Parathyroid adenoma (tissue), 2 donors: ENCODE measurements at regions not wholly inside any gene's neighbourhood (a gene's known extent, or its start where the extent isn't known, plus 50 kb on each side); places are given as distances from the start of the nearest gene placed in this dataset.
"Not testable (repeated sequence)": the region's sequence is repeated elsewhere in the genome, so short reads cannot be mapped to it uniquely, and the experiment has no call there.

Experiments
- H2AFZ ChIP-seq: fragments of 300-600 bp; sonication (generic); one replicate; pipeline ENCODE4 v1.7.0; 2017; ENCODE audit warnings: antibody characterized with exemption, mild to moderate bottlenecking
- H3K27ac ChIP-seq: fragments of 300-600 bp; sonication (generic); one replicate; pipeline ENCODE4 v1.7.0; 2017
- H3K27me3 ChIP-seq: fragments of 300-600 bp; sonication (generic); one replicate; pipeline ENCODE4 v1.7.0; 2017; ENCODE audit warnings: low read length; ENCODE audit not compliant: control insufficient read depth, insufficient read depth
- H3K36me3 ChIP-seq: fragments of 300-600 bp; sonication (generic); one replicate; pipeline ENCODE4 v1.7.0; 2017; ENCODE audit warnings: low read length; ENCODE audit not compliant: control insufficient read depth, insufficient read depth
- H3K4me1 ChIP-seq: fragments of 300-600 bp; sonication (generic); one replicate; pipeline ENCODE4 v1.7.0; 2017; ENCODE audit warnings: control low read depth
- H3K4me2 ChIP-seq: fragments of 300-600 bp; sonication (generic); one replicate; pipeline ENCODE4 v1.7.0; 2017; ENCODE audit warnings: low read length
- H3K4me3 ChIP-seq: fragments of 300-600 bp; sonication (generic); one replicate; pipeline ENCODE4 v1.7.0; 2017; ENCODE audit warnings: low read depth, low read length
- H3K79me2 ChIP-seq: fragments of 300-600 bp; sonication (generic); one replicate; pipeline ENCODE4 v1.7.0; 2017; ENCODE audit warnings: control low read depth
- H3K9ac ChIP-seq: fragments of 300-600 bp; sonication (generic); one replicate; pipeline ENCODE4 v1.7.0; 2017; ENCODE audit warnings: mild to moderate bottlenecking
- H3K9me3 ChIP-seq: fragments of 300-600 bp; sonication (generic); one replicate; pipeline ENCODE4 v1.7.0; 2017; ENCODE audit warnings: low read length; ENCODE audit not compliant: control insufficient read depth
- CTCF ChIP-seq: fragments of 300-600 bp; sonication (generic); IDR thresholded peaks from one replicate; pipeline ENCODE4 v1.7.0; 2017; ENCODE audit warnings: antibody characterized with exemption, mild to moderate bottlenecking
- donor health status: primary hyperparathyroidism.

DNA sequence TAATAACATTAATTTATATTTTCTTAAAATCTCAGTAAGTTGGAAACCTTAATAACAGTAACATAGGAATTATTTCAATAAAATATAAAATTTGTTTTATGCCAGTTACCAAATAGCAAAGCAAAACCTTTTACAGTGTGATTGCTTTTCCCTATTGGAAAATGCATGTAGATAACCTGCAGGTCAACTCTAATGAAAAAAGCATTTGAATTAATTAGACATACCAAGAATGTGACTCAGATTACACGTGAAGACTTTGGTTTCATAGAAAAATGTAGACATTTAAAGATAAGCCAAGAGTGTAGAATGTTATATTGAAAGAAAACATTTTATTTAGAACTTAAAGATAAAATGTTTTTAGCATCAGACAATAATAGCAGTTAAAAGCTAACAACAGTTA, 888.1 kb downstream of the TMEM121 start:
- Histone ChIP-seq H3K9ac (no peak overlapping the region), H3K4me3 (no peak overlapping the region), H2AFZ (no peak overlapping the region), H3K36me3 (no peaks in the 10 kb centered on the region), H3K27ac (no peak overlapping the region), H3K27me3 (no peaks in the 10 kb centered on the region), H3K4me1 (no peaks in the 10 kb centered on the region), H3K79me2 (no peaks in the 10 kb centered on the region), H3K4me2 (no peak overlapping the region), H3K9me3 (no peaks in the 10 kb centered on the region)
- TF ChIP-seq CTCF = no peak

DNA sequence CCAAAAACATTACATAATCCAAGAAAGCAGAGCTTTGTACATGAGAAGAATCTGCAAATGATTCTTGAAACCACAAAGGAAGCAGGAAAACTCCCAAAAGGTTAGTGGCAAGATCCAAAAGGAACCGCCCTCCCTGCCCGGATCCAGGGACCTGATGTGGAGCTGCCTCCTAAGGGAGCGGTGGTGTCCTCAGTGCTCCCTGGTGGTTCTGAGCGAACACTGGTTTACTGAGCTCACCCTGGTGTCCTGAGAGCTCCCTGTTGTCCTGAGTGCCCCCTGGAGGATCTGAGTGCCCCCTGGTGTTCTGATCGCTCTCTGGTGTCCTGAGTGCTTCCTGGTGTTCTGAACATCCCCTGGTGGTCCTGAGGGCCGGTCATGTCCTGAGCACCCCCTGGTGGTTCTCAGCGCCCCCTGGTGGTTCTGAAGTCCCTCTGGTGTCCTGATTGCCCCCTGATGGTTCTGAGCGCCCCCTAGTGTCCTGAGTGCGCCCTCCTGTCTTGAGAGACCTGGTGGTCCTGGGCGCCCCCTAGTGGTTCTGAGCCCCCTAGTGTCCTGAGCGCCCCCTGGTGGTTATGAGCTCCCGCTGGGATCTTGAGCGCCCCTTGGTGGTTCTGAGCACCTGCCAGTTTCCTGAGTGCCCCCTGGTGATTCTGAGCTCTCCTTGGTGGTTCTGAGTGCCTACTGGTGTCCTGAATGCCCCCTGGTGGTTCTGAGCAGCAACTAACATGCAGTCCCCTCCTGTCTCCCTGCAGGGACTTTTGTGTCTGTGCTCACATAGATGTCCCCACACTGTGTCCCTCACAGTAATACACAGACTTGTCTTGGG, 891.1 kb downstream of the TMEM121 start:
- no peaks in the 10 kb centered on the region for H3K9me3 ChIP-seq

DNA sequence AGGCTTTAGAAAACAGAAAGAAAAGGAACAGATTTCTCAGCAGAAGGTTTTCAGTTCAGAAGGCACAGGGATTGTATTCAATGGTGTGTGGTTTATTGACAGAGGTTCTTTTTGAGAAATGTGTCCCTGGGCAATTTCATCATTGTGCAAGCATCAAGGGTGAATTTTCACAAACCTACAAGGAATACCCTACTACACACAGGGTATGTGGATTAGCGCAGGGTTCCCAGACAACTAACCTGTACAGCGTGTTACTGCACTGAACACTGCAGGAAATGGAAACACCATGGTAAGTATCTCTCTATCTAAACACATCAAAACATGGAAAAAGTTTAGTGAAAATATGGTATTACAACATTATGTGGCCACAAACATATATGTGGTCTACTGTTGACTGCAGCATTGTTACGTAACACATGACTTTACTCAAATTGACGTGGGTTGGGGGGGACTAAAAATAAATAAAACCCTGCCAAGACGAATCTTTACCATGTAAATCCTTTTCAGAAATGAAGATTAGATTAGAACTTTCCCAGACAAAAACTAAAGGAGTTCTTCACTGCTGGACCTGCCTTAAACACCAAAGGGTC, 893.1 kb downstream of the TMEM121 start:
- TF ChIP-seq CTCF = no peak
- H3K36me3 ChIP-seq = no peaks in the 10 kb centered on the region
- H3K4me2 ChIP-seq = no peak overlapping the region
- H3K27me3 ChIP-seq = no peaks in the 10 kb centered on the region
- no peaks in the 10 kb centered on the region for H3K9me3 ChIP-seq
- H3K4me1 ChIP-seq = no peaks in the 10 kb centered on the region
- no peak overlapping the region for H3K9ac ChIP-seq
- H3K4me3 ChIP-seq = no peak overlapping the region
- H3K79me2 ChIP-seq = no peaks in the 10 kb centered on the region
- H2AFZ ChIP-seq = no peak overlapping the region
- H3K27ac ChIP-seq = no peak overlapping the region

More for the DNA sequence above, 891.1 kb downstream of the TMEM121 start:
- H3K4me2 ChIP-seq = no peak overlapping the region
- H2AFZ ChIP-seq = no peak overlapping the region
- no peak overlapping the region for H3K4me3 ChIP-seq
- H3K36me3 ChIP-seq = no peaks in the 10 kb centered on the region
- no peaks in the 10 kb centered on the region for H3K27me3 ChIP-seq
- no peaks in the 10 kb centered on the region for H3K4me1 ChIP-seq
- H3K79me2 ChIP-seq = no peaks in the 10 kb centered on the region
- peak; percentile 34 for TF ChIP-seq CTCF
- H3K27ac ChIP-seq = no peak overlapping the region
- no peak overlapping the region for H3K9ac ChIP-seq

- H3K9ac ChIP-seq, H3K27ac ChIP-seq, H3K36me3 ChIP-seq, H3K4me2 ChIP-seq, H3K4me1 ChIP-seq, H3K4me3 ChIP-seq, H3K79me2 ChIP-seq, H3K9me3 ChIP-seq, H3K27me3 ChIP-seq, H2AFZ ChIP-seq: not testable (repeated sequence)
These were observed 895.1 kb downstream of the TMEM121 start for GRCh38 chr14:106421431-106422033.

GRCh38 chr14:106422066-106422465, 895.7 kb downstream of the TMEM121 start:
- no peak overlapping the region for H3K4me2 ChIP-seq
- no peaks in the 10 kb centered on the region for H3K27me3 ChIP-seq
- H3K4me3 ChIP-seq = no peak overlapping the region

GRCh38 chr14:106425150-106425549, 898.8 kb downstream of the TMEM121 start:
- not testable (repeated sequence) for H3K9ac ChIP-seq, H3K36me3 ChIP-seq, H3K4me1 ChIP-seq, H3K4me2 ChIP-seq, H3K4me3 ChIP-seq, H3K27me3 ChIP-seq, H3K27ac ChIP-seq, H3K9me3 ChIP-seq, H3K79me2 ChIP-seq, H2AFZ ChIP-seq

More at GRCh38 chr14:106422066-106422465, 895.7 kb downstream of the TMEM121 start:
- Histone ChIP-seq H3K36me3 (no peaks in the 10 kb centered on the region), H3K9ac (no peak overlapping the region), H2AFZ (no peak overlapping the region), H3K27ac (no peak overlapping the region), H3K4me1 (no peaks in the 10 kb centered on the region), H3K9me3 (no peaks in the 10 kb centered on the region), H3K79me2 (no peaks in the 10 kb centered on the region)
- no peak for TF ChIP-seq CTCF
